Ascending aorta (tissue), 2 donors: ENCODE measurements at regions not wholly inside any gene's neighbourhood (a gene's known extent, or its start where the extent isn't known, plus 50 kb on each side); places are given as distances from the start of the nearest gene placed in this dataset.

Experiments
- DNase-seq, 2 donors: peaks; one replicate each; pipeline ENCODE4 v3.0.0-alpha.2; 2019; ENCODE audit warnings: low spot score in 2 of 2
- H3K27ac ChIP-seq, 2 donors: fragments of 200-600 bp; sonication (generic); one replicate each; pipeline ENCODE4 v1.5.1; 2016 to 2017; ENCODE audit warnings: mild to moderate bottlenecking in 1 of 2
- H3K27me3 ChIP-seq: fragments of 200-600 bp; sonication (generic); one replicate; pipeline ENCODE4 v1.5.1; 2017
- H3K36me3 ChIP-seq, 2 donors: fragments of 200-600 bp; sonication (generic); one replicate each; pipeline ENCODE4 v1.5.1; 2016
- H3K4me1 ChIP-seq, 2 donors: fragments of 200-600 bp; sonication (generic); one replicate each; pipeline ENCODE4 v1.5.1; 2016 to 2017; ENCODE audit warnings: mild to moderate bottlenecking in 1 of 2
- H3K4me3 ChIP-seq, 2 donors: fragments of 200-600 bp; sonication (generic); one replicate each; pipeline ENCODE4 v1.5.1; 2016 to 2017; ENCODE audit warnings: mild to moderate bottlenecking in 1 of 2
- H3K9me3 ChIP-seq, 2 donors: fragments of 200-600 bp; sonication (generic); one replicate each; pipeline ENCODE4 v1.5.1; 2016
- CTCF ChIP-seq, 3 experiments: fragments of 200-600 bp in 2 of 3; fragments of 450-650 bp in 1 of 3; sonication (generic) in 2 of 3; IDR thresholded peaks; one replicate each; pipeline ENCODE4 v1.5.1; 2016 to 2019; ENCODE audit warnings: antibody characterized with exemption in 3 of 3, mild to moderate bottlenecking in 1 of 3, moderate library complexity in 1 of 3
- intact Hi-C: fragments of 100-400 bp; cut with DNase I; formaldehyde crosslinking; loops from one replicate; pipeline ENCODE4 v1.15.1; 2023

GRCh38 chr20:39282619-39283092 is 320.5 kb downstream of the DHX35 start:
- no peaks in the 10 kb centered on the region for H3K27me3 ChIP-seq
- no peaks in the 10 kb centered on the region for H3K4me1 ChIP-seq
- intact Hi-C loops = no loop called here
- no peak for TF ChIP-seq CTCF (IDR thresholded peaks at IDR 0.05)
- no peaks in the 10 kb centered on the region for H3K9me3 ChIP-seq
- no peak overlapping the region for H3K4me3 ChIP-seq
- no peak for DNase-seq
- H3K36me3 ChIP-seq = no peaks in the 10 kb centered on the region
- H3K27ac ChIP-seq = no peak overlapping the region

GRCh38 chr20:39280875-39281274 is 318.7 kb downstream of the DHX35 start:
- Histone ChIP-seq H3K4me1 (no peaks in the 10 kb centered on the region), H3K27me3 (no peaks in the 10 kb centered on the region), H3K4me3 (no peak overlapping the region), H3K27ac (no peak overlapping the region), H3K9me3 (peaks cover 0 to 5% of the 10 kb centered on the region in 2 donors), H3K36me3 (no peaks in the 10 kb centered on the region)
- TF ChIP-seq CTCF (IDR thresholded peaks at IDR 0.05) = no peak
- intact Hi-C loops = no loop called here
- DNase-seq = no peak

- no peak overlapping the region for H3K4me3 ChIP-seq
- no peaks in the 10 kb centered on the region for H3K36me3 ChIP-seq
- no peak for DNase-seq
- TF ChIP-seq CTCF (IDR thresholded peaks at IDR 0.05) = no peak
- H3K4me1 ChIP-seq = no peaks in the 10 kb centered on the region
- H3K27ac ChIP-seq = no peak overlapping the region
- H3K9me3 ChIP-seq = peaks cover 0 to 5% of the 10 kb centered on the region in 2 donors
- H3K27me3 ChIP-seq = no peaks in the 10 kb centered on the region
- intact Hi-C loops = no loop called here
Observed at GRCh38 chr20:39278230-39278788, 316.2 kb downstream of the DHX35 start.

- no peaks in the 10 kb centered on the region for H3K4me1 ChIP-seq
- H3K9me3 ChIP-seq = peaks cover 0 to 5% of the 10 kb centered on the region in 2 donors
- no peak overlapping the region for H3K4me3 ChIP-seq
- TF ChIP-seq CTCF (IDR thresholded peaks at IDR 0.05) = no peak
- no peaks in the 10 kb centered on the region for H3K36me3 ChIP-seq
- no peak for DNase-seq
- no peaks in the 10 kb centered on the region for H3K27me3 ChIP-seq
- no peak overlapping the region for H3K27ac ChIP-seq
- intact Hi-C loops = no loop called here
Observed at GRCh38 chr20:39277185-39277584, 315.0 kb downstream of the DHX35 start.

GRCh38 chr20:39270837-39271604 is 308.9 kb downstream of the DHX35 start:
- Histone ChIP-seq H3K27ac (no peak overlapping the region), H3K4me3 (no peak overlapping the region), H3K9me3 (no peaks in the 10 kb centered on the region), H3K4me1 (no peaks in the 10 kb centered on the region), H3K27me3 (no peaks in the 10 kb centered on the region), H3K36me3 (no peaks in the 10 kb centered on the region)
- DNase-seq = no peak
- TF ChIP-seq CTCF (IDR thresholded peaks at IDR 0.05) = no peak
- intact Hi-C loops = no loop called here
